GM21390 (cell line): ENCODE measurements at regions not wholly inside any gene's neighbourhood (a gene's known extent, or its start where the extent isn't known, plus 50 kb on each side); places are given as distances from the start of the nearest gene placed in this dataset.
"Not testable (repeated sequence)": the region's sequence is repeated elsewhere in the genome, so short reads cannot be mapped to it uniquely, and the experiment has no call there.

Experiments
- ATAC-seq: cut with Tn5 transposase; IDR thresholded peaks from one replicate; pipeline ENCODE4 v1.9.1; 2021; ENCODE audit not compliant: unreplicated experiment

DNA sequence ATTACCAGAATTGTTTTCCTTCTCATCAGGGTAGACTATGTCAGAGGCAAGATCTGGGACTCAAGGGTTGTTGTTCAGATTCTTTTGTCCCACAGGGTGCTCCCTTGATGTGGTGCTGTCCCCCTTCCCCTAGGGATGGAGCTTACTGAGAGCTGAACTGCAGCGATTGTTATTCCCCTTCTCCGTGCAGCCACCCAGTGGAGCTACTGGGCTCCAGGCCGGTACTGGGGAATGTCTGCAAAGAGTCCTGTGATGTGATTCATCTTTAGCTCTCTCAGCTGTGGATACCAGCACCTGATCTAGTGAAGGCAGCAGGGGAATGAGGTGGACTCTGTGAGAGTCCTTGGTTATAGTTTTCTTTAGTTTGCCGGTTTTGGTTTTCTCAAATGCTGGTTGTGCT is 247.4 kb upstream of the HAND2 start:
- no peak for ATAC-seq

DNA sequence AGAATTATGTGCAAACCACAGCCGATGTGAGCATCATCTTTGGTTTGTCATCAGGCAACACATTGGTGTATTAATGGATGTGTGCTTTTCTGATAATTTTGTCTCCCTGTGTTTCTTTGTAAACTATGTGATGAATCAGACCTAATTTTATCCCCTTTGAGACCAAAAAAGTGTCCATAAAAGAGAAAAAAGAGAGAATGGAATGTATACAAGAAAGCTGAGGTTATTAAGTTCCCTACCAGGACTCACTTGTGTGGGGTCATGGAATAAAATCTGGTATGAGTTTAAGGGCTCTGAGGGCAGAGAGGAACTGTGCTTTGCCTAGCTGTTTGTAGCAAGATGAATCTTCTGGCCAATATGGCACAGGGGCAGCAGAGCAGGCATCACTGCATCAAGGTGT is 239.5 kb upstream of the HAND2 start:
- no peak for ATAC-seq

DNA sequence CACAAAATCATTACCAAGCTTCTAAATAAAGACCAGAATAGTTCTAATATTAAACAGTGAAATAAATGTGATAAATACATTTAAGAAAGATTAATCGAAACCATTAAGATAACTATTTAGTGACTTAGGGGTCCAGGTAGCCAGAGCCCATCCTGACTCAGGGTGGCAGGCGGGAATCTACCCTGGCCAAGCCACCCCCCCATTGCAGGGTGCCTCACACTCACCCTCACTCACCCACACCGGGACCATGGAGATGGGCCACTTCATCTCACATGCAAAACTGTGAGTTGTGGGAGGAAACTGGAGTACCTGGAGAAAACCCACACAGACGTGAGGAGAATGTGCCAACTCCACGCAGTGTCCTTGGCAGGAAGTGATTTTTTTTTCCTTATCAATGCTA is 237.6 kb upstream of the HAND2 start:
- ATAC-seq = no peak

DNA sequence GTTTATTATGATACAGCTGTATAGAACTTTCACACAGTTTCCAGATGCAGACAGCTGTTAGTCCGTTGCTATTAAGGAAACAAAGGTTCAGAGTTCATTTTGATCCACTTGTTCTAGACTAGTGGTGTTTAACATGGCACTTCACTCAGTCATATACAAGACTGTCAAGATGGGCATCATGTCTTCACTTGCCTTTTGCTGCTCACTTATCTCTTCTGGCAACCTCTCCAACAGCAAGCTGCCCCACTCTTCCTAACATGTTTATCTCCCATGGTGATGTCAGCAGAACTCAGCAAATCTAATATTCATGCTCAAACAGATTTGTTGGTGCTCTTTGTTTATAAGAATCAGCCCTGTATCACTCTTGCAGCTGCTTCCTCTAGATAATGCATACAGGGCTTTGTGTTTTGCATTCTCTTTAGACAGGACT is 236.2 kb upstream of the HAND2 start:
- ATAC-seq = no peak

DNA sequence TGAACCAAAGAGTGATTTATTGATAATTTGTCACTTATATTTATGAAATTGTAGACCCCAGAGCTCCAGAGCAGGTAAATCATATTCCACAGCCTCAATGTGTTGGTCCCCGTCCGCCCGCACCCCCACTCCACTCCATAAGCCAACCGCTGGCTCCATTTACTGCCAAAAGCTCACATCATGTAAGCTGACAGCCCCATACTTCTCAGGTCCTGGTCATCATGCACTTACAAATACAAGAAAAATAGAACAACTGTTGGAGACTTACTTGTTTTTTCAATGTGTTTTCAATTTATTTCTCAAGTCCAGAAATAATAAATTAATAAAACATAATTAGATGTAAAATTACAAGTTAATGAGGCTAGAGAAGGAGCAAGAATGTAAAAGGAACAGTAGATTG is 235.7 kb upstream of the HAND2 start:
- ATAC-seq = no peak

DNA sequence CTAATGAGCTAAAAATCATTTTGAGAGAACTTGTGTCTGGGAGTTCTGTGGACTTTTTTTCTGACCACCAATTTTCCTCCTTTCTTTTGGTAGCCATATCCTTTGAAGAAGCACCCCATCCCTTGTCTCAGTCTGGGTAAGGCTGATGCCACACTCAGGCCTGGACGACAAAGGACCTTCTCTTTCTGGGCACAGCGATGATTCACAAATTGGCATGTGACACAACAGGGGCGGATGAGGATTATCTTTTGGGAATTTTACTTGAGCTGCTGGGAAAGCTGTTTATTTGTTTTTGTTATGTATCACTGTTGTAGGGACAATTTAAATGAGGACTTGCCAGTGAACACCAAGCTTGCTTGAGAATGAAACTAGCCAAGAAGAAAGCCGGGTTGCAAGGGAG is 233.4 kb upstream of the HAND2 start:
- no peak for ATAC-seq

DNA sequence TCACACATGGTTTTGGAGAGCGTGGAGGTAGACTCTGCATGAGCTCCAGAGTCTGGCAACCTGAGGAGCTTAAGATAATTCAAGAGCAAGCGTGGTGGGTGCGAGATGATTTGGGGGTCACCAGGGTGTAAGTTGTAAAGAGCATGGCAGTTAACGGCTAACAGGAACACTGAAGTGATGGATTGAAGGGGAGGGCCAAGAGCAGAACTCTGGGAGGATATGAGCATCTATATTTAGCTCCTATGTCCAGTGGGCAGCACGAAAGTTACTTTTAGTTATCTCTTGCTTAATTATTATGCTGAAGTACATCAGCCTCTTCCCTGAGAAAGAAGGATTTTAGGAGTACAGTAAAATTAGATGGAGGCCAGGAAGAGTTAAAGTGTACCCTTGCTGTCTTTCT is 231.9 kb upstream of the HAND2 start:
- no peak for ATAC-seq

DNA sequence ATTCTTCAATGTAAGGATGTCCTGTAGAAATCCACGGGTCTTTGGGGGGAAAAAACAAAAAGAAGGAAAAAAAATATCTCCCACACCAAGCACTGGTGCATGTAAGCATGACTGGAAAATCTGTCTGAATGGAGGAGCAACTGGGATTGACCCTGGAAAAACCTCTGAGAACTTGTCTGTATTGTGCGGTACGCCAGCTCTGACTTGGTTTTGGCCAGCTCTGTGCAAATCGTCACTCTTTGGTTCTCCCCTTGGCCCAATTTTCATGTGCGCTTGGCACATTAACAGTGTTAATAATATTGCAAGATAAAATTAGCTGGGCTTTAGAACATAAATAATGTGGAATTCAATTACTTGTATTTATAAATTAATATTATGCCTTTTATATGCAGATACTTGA is 231.2 kb upstream of the HAND2 start:
- no peak for ATAC-seq

DNA sequence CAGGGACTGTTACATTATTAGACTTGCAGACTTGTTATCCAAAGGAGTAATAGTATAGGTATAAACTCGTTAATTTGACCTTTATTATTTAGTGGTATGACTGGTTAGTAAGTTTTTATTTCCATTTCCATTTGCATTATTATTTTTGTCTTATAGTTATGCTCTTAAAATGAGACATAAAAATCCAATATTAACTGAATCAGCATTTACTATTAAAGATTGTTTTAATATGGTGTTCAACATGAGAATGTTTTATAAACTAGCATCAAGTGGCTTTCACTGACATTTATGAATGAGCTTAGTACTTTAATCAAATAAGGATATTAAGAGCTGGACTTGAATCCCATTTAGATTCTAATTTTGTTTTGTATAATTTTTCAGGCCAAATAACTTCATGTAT is 228.1 kb upstream of the HAND2 start:
- ATAC-seq = no peak

DNA sequence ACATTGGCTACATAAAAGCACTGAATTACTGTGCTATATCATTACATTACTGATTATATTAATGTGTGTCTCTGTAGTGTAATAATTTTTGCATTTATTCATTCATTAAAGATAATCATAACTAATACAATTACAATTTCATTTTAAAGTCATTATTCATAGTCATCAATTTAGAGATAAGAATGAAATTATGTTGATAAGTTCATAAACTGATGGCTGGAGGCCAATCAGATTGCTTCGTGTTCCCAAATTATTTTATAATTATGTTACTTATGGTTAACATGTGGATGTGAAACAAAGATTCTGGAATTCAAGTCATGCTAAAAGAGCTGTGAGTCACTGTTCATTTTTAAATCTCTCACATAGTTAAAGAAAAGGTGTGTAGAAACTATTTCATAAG is 223.4 kb upstream of the HAND2 start:
- ATAC-seq = no peak

DNA sequence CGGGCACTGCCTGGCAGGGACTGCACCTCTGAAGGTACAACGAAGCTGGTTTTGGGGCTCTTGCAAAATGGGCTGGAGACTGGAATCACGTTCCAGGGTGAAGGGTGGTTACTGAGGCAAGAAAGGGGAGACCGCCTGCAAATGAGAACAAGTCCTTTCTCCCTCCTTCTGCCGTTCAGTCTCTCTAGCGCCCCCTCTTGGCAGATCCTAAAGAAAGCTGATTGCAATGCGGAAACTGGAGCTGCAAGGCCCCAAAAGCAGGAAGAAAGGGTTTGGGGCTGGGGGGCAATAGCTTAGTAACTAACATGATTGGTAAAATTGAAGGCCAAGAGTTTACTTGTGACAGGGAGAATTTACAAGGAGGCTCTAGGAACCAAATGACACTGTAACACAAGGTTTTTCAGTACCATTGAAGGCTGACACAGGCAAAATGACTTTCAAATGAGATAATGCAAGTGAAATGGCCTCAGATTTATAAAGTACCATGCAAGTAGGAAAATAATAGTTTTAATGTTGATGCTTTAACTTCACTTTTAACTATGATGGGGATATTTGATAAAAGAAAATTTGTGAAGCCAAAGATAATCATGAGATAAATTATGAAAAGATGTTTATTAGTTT is 222.7 kb upstream of the HAND2 start:
- peak; percentile 62 for ATAC-seq

DNA sequence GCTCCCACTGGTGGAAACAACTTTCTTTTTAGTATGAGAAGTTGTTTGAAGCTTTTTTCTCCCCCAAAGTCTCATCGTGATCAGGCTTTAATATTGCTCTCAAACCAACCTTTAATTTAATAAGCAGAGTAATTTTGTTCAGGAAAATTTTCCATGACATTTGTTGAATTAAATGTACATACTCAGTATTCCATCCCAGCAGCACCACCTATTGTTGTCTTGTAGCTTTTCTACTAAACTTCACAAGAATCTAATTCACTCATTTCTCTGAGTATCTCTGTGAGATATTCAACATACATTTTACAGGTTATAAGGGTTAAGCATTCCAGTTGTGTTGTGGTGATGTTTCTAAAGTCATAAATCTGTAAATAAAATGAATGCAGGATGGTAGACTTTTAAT is 218.3 kb upstream of the HAND2 start:
- no peak for ATAC-seq

DNA sequence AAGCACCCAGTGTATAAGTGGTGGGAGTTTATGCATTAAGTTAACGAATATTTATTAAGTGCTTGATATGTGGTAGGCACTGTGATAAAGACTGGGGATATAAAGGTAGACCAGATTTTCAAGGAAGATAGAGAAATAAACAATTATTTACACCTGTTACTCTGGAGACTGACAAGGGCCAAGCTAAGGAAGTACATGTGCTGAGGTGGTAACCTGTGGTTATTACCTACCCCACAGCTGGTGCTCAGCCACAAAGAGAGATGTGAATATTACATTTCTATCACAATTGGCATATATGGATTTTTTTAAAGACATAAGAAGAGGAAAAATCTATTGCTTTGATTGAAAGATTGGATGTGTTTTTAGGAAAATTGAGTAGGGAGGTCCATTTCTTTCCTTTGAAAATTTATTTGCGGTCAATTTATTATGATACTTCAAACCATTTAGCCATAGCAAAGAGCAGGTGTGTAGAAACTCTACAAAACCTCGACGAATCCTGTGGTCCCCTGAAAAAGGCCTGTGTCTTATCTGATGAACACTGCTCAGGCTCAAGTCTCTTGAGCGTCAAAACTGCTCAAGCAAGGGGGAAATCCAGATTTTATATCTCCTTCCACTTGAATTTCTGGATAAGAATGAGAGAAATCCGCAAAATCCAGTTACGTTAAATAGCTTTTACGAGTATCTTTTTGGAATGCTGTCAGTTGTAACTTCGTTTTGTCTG is 217.7 kb upstream of the HAND2 start:
- no peak for ATAC-seq

DNA sequence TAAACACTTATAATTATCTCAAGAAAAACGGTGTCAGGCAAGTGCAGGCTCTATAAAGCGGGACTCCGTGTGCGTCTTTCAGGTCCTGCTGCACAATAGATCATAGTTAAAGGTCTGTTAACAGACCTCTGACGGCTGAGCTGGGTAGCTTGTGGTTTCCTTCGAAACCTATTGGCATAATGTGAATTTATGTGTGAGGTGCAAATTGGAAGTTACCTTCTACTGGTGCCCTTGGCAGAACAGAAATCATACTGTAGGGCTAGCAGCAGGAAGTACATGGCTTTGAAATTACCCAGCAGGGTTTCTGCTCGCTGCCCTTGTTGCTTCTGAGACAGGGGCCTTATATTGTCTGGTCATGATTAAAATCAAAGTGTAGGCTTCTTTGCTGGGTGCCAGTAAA is 216.4 kb upstream of the HAND2 start:
- no peak for ATAC-seq

DNA sequence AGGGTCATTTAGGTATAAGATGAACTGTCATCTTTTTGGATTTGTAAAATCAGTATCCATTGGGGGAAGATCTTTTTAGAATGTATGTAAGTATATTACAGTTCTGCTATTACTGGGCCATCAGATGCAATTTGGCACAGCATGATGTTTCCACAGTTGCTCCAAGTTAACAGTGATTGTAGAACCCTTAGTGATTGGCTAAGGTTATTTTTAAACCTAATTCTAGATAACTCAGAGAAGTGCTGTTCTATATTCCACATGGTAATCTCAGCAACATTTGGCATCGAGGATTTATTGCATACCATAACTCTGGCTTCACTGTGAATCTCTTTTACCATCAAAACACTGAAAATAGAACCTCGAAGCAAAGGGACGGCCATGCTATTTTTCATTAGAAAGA is 215.7 kb upstream of the HAND2 start:
- ATAC-seq = no peak

DNA sequence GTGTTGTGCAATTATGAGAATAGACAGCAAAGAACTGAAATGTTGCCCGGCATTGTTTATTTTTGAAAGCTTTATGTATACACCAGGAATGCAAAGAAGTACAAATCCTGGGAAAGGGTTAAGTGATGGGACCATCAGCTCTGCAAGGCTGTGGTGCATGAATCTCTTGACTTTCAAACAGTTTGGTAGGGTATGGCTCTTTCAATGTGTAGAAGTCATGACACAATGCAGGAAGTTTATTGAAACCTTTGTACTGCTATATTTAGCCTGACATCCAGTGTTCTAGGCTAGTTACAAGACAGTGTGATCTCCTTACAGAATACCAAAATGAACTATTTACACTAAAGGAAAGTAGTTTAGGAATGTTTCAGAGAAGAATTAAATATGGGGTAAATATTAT is 206.8 kb upstream of the HAND2 start:
- ATAC-seq = no peak

DNA sequence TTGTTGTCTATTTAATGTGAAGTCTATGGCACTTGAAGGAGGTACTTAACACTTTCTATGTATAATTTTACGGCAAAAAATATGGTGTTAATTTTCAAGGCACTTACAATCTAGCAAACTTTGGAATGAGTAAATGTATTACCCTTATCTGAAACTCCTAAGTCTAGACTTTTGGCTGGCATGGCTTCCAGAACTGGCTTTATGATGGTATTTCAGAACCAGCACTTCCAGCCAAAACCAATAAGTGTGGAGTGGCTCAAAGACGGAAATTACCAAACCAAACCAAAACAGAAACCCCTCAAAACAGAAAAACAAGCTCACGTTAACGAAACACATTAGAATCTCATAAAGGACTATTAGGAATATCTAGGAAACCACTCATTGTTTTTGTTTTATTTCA is 205.6 kb upstream of the HAND2 start:
- ATAC-seq = no peak

DNA sequence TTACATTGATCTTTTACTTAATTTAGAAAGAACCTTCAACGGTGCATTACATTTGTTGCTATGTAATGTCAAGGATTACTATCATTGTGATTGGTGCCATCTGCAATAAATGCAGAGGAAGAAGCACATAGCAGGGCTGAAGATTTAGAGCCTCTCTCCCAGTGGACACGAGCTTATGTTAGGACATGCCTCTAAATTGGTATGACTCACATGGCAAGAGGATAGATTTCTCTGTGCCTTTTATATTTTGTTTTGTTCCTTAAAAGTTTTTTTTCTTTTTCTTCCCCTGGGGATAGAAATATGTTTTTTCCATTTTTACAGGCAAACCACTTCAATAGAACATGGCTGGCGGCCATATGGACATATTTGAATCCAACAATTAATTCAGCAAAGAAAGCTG is 205.0 kb upstream of the HAND2 start:
- ATAC-seq = no peak

DNA sequence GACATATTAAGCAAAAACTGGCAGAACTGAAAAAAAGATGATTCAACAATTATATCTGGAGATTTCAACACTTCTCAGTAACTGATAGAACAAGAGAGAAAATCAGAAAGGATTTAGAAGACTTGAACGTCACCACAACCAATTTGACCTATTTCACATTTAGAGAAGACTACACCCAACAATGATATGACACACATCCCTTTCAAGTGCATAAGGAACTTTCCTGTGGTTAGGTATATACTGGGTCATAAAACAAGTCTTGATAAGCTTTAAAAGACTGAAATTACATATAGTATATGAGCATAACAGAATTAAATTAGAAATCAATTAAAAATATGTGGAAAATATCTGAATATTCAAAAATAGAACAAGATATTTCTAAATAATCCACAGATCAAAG is 201.2 kb upstream of the HAND2 start:
- no peak for ATAC-seq

DNA sequence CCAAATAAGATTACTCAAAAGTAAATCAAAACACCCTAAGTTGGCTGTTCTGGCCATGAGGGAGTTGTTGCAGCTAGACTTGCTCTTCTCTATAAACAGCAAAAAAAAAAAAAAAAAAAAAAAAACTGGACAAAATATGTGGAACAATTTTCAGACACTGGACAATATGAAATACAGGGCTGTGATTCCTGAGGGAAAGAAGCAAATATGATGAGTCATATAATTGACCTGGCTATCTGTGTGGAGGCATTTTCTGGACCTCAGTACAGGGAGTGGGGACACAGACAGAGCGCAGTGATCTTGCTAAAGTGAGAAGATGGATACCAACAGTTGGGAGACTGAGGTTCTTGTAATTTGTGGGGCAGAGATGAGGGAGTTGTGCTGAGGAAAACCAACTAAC is 192.0 kb upstream of the HAND2 start:
- no peak for ATAC-seq

DNA sequence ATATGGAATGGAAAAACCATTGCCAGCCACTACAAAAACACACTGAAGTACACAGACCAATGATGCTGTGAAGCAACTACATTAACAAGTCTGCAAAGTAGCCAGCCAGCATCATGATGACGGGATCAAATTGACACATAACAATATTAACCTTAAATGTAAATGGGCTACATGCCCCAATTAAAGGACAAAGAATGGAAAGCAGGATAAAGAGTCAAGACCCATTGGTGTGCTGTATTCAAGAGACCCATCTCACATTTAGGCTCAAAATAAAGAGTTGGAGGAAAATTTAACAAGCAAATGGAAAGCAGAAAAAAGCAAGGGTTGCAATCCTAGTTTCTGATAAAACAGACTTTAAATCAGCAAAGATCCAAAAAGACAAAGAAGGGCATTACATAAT is 188.5 kb upstream of the HAND2 start:
- ATAC-seq = not testable (repeated sequence)

DNA sequence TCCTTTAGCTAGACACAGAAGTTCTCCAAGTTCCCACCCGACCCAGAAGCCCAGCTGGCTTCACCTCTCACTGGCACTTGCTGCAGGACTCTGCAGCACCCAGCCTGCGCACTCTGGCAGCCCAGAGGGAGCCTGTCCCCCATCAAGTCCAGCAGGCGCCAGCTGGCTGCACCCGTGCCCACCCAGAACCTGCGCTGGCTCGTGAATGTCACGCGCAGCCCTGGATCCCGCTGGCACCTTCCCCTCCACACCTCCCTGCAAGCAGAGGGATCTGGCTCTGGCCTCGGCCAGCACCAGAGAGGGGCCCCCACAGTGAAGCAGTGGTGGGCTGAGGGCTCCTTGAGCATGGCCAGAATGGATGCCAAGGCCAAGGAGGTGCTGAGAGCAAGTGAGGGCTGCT is 187.6 kb upstream of the HAND2 start:
- ATAC-seq = no peak

DNA sequence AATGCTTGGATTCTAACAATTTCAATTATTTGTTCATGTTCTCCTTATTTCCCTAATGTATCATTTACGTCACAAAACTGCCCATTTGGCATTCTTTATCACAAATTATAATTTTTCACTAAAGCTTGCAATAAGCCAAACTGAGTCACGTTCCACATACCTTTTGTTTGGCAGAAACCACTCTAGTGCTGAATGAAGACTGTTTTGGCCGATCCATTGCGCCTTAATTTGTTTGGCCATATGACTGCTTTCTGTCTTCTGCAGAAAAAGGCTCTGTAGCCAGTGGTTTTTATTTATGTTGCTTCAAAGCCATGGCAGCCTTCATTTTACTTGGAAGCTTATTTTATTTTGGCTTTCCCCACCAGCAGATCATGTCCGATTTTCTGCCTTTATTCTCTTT is 184.4 kb upstream of the HAND2 start:
- ATAC-seq = no peak
